A549 (cell line): ENCODE measurements at regions not wholly inside any gene's neighbourhood (a gene's known extent, or its start where the extent isn't known, plus 50 kb on each side); places are given as distances from the start of the nearest gene placed in this dataset.

Source experiments
- BHLHE40 ChIP-seq: IDR thresholded peaks from 2 replicates; pipeline ENCODE4 v1.6.1; 2012; ENCODE audit warnings: low read depth, low read length, inconsistent platforms
- CHD2 ChIP-seq: fragments of 150-350 bp; IDR thresholded peaks from 2 replicates; pipeline ENCODE4 v1.6.1; 2014; ENCODE audit warnings: low read length; ENCODE audit not compliant: partially characterized antibody
- KDM1A ChIP-seq: fragments of 200-600 bp; sonication (generic); IDR thresholded peaks from 2 replicates; pipeline ENCODE4 v1.6.1; 2016; ENCODE audit warnings: low read depth, mild to moderate bottlenecking
- MAFK ChIP-seq: fragments of 450-650 bp; IDR thresholded peaks from 2 replicates; pipeline ENCODE4 v1.6.1; 2014; ENCODE audit not compliant: partially characterized antibody
- POLR2A ChIP-seq: IDR thresholded peaks from 2 replicates; pipeline ENCODE4 v1.6.1; 2012; ENCODE audit warnings: mild to moderate bottlenecking, low read length
- RCOR1 ChIP-seq: fragments of 150-350 bp; IDR thresholded peaks from 2 replicates; pipeline ENCODE4 v1.6.1; 2014; ENCODE audit warnings: antibody characterized with exemption, low read length, low read depth
- RFX5 ChIP-seq: fragments of 450-650 bp; IDR thresholded peaks from 2 replicates; pipeline ENCODE4 v1.7.1; 2014; ENCODE audit warnings: antibody characterized with exemption, mild to moderate bottlenecking, moderate library complexity
- RNF2 ChIP-seq: fragments of 200-600 bp; sonication (generic); IDR thresholded peaks from 2 replicates; pipeline ENCODE4 v1.6.1; 2016; ENCODE audit warnings: low read depth, mild to moderate bottlenecking, antibody characterized with exemption, moderate library complexity, borderline replicate concordance
- TFCP2L1 ChIP-seq: fragments of 250-450 bp; sonication (Bioruptor Pico); IDR thresholded peaks from 2 replicates; pipeline ENCODE4 v1.5.0; 2021; ENCODE audit warnings: mild to moderate bottlenecking
- TF ChIP-seq, protein P1 (sequence below): fragments of >200 bp; sonication (Bioruptor Twin); formaldehyde crosslinking; IDR thresholded peaks from 3 replicates; pipeline ENCODE4 v1.5.1; 2016
- TF ChIP-seq, protein P2 (sequence below): IDR thresholded peaks from 2 replicates; pipeline ENCODE4 v1.6.1; 2012

DNA sequence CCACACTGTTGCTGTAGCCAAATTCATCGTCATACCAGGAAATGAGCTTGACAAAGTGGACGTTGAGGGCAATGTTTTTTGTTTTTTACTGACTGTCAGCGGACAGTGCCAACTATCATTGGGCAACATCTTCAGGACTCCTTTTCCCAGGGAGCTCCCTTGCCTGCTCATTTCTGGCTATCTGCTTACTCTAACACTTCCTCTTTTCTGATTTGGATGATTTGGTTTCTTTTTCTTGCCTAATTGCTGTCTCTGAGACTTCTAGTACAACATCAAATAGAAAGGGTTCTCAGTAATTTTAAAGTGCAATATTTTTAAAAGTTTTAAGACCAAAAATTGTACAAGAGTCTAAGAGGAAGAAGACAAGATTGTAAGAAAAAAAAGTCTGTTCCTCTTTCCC, 92.0 kb upstream of the KLHL4 start:
- TF ChIP-seq RNF2 (no peak), RFX5 (no peak), KDM1A (no peak), POLR2A (no peak), CHD2 (no peak), TFCP2L1 (CRISPR knock-in tag) (no peak), RCOR1 (no peak), BHLHE40 (no peak), MAFK (no peak)
- TF ChIP-seq, protein P1, sequence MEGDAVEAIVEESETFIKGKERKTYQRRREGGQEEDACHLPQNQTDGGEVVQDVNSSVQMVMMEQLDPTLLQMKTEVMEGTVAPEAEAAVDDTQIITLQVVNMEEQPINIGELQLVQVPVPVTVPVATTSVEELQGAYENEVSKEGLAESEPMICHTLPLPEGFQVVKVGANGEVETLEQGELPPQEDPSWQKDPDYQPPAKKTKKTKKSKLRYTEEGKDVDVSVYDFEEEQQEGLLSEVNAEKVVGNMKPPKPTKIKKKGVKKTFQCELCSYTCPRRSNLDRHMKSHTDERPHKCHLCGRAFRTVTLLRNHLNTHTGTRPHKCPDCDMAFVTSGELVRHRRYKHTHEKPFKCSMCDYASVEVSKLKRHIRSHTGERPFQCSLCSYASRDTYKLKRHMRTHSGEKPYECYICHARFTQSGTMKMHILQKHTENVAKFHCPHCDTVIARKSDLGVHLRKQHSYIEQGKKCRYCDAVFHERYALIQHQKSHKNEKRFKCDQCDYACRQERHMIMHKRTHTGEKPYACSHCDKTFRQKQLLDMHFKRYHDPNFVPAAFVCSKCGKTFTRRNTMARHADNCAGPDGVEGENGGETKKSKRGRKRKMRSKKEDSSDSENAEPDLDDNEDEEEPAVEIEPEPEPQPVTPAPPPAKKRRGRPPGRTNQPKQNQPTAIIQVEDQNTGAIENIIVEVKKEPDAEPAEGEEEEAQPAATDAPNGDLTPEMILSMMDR, result no peak
- TF ChIP-seq, protein P2, sequence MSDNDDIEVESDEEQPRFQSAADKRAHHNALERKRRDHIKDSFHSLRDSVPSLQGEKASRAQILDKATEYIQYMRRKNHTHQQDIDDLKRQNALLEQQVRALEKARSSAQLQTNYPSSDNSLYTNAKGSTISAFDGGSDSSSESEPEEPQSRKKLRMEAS, result no peak
